DOHH2 (cell line): ENCODE measurements at regions not wholly inside any gene's neighbourhood (a gene's known extent, or its start where the extent isn't known, plus 50 kb on each side); places are given as distances from the start of the nearest gene placed in this dataset.

Experiments used
- H3F3A ChIP-seq: fragments of 200-600 bp; sonication (generic), shearing (Covaris generic); 2 replicates; pipeline ENCODE4 v1.6.0; 2016; ENCODE audit warnings: antibody characterized with exemption, mild to moderate bottlenecking; ENCODE audit not compliant: control insufficient read depth, insufficient read depth
- H3K27ac ChIP-seq: fragments of 200-600 bp; sonication (generic); 2 replicates; pipeline ENCODE4 v1.5.1; 2014; ENCODE audit warnings: low read depth, mild to moderate bottlenecking, low read length, moderate library complexity
- H3K27me3 ChIP-seq: fragments of 200-600 bp; sonication (generic); 2 replicates; pipeline ENCODE4 v1.6.1; 2014; ENCODE audit warnings: mild to moderate bottlenecking, low read length, mixed read lengths; ENCODE audit not compliant: control insufficient read depth
- H3K36me3 ChIP-seq: fragments of 200-600 bp; sonication (generic); 2 replicates; pipeline ENCODE4 v1.6.1; 2014; ENCODE audit warnings: mild to moderate bottlenecking, low read length, moderate library complexity, mixed read lengths; ENCODE audit not compliant: control insufficient read depth
- H3K4me1 ChIP-seq: fragments of 200-600 bp; sonication (generic); 2 replicates; pipeline ENCODE4 v1.6.1; 2014; ENCODE audit warnings: mild to moderate bottlenecking, low read length, mixed read lengths; ENCODE audit not compliant: control insufficient read depth
- H3K4me2 ChIP-seq: fragments of 200-600 bp; sonication (generic); 2 replicates; pipeline ENCODE4 v1.6.0; 2014; ENCODE audit warnings: mild to moderate bottlenecking, low read length, moderate library complexity
- H3K4me3 ChIP-seq: fragments of 200-600 bp; sonication (generic); 2 replicates; pipeline ENCODE4 v1.5.1; 2014; ENCODE audit warnings: mild to moderate bottlenecking, low read length, mixed read lengths
- H3K79me2 ChIP-seq: fragments of 200-600 bp; sonication (generic); 2 replicates; pipeline ENCODE4 v1.6.1; 2014; ENCODE audit warnings: mild to moderate bottlenecking, low read length, mixed read lengths; ENCODE audit not compliant: control insufficient read depth
- H3K9me2 ChIP-seq: fragments of 200-600 bp; sonication (generic); replicated peaks from 2 replicates; pipeline ENCODE4 v1.6.1; 2014; ENCODE audit warnings: mild to moderate bottlenecking, low read length, mixed read lengths; ENCODE audit not compliant: control insufficient read depth
- H3K9me3 ChIP-seq: fragments of 200-600 bp; sonication (generic); 2 replicates; pipeline ENCODE4 v1.6.1; 2014; ENCODE audit warnings: antibody characterized with exemption, low read length, mixed read lengths; ENCODE audit not compliant: control insufficient read depth, insufficient read depth
- H4K20me1 ChIP-seq: fragments of 200-600 bp; sonication (generic); 2 replicates; pipeline ENCODE4 v1.6.0; 2014; ENCODE audit warnings: low read depth, mild to moderate bottlenecking, antibody characterized with exemption, low read length, moderate library complexity; ENCODE audit not compliant: control insufficient read depth, insufficient read depth
- EZH2phosphoT487 ChIP-seq: fragments of 200-600 bp; sonication (generic); IDR thresholded peaks from 2 replicates; pipeline ENCODE4 v1.6.1; 2017; ENCODE audit warnings: borderline replicate concordance, mild to moderate bottlenecking, antibody characterized with exemption, low read length, moderate library complexity, mixed read lengths
- TF ChIP-seq, protein P1 (sequence below): fragments of 200-600 bp; sonication (generic); IDR thresholded peaks from one replicate; pipeline ENCODE4 v1.5.1; 2014; ENCODE audit warnings: antibody characterized with exemption, mild to moderate bottlenecking, low read depth, low read length; ENCODE audit not compliant: poor library complexity, severe bottlenecking

- no peaks in the 10 kb centered on the region for H3K36me3 ChIP-seq
- no peaks in the 10 kb centered on the region for H3K9me3 ChIP-seq
- no peaks in the 10 kb centered on the region for H3K4me1 ChIP-seq
- H3K4me3 ChIP-seq = no peak overlapping the region
- TF ChIP-seq, protein P1, sequence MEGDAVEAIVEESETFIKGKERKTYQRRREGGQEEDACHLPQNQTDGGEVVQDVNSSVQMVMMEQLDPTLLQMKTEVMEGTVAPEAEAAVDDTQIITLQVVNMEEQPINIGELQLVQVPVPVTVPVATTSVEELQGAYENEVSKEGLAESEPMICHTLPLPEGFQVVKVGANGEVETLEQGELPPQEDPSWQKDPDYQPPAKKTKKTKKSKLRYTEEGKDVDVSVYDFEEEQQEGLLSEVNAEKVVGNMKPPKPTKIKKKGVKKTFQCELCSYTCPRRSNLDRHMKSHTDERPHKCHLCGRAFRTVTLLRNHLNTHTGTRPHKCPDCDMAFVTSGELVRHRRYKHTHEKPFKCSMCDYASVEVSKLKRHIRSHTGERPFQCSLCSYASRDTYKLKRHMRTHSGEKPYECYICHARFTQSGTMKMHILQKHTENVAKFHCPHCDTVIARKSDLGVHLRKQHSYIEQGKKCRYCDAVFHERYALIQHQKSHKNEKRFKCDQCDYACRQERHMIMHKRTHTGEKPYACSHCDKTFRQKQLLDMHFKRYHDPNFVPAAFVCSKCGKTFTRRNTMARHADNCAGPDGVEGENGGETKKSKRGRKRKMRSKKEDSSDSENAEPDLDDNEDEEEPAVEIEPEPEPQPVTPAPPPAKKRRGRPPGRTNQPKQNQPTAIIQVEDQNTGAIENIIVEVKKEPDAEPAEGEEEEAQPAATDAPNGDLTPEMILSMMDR = no peak
- TF ChIP-seq EZH2phosphoT487 = no peak
- H3K27ac ChIP-seq = no peak overlapping the region
- no peaks in the 10 kb centered on the region for H3F3A ChIP-seq
- H3K9me2 ChIP-seq = no peaks in the 10 kb centered on the region; the same call in 1 of the 2 replicates
- no peak overlapping the region for H3K4me2 ChIP-seq
- no peaks in the 10 kb centered on the region for H3K79me2 ChIP-seq
- peaks cover 4% of the 10 kb centered on the region; the same call in 1 of the 2 replicates for H3K27me3 ChIP-seq
- no peaks in the 10 kb centered on the region for H4K20me1 ChIP-seq
These were observed 131.8 kb downstream of the CTH start for GRCh38 chr1:70542856-70543255.

DNA sequence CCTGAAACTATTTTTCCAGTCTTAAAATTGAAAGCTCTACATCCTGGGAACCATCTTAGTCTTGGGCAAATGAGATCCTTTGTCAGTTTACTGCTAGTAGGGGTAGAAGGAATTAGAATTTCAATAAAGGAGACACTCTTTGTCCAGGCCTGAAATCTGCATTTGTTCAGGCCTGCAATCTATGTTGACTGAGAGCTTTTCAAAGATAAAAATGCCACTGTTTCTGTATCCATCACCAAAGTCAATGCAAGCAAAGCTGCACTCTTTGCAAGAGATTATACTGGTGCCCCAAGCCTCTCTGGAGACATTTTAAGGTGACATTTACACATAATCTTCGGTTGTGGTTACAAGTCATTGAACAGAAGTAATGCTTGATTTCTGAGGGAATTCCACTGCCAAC lies 135.7 kb downstream of the CTH start:
- no peaks in the 10 kb centered on the region for H3K36me3 ChIP-seq
- no peak for TF ChIP-seq EZH2phosphoT487
- TF ChIP-seq, protein P1 = no peak
- no peaks in the 10 kb centered on the region for H3K9me2 ChIP-seq
- H3F3A ChIP-seq = no peaks in the 10 kb centered on the region
- no peaks in the 10 kb centered on the region for H4K20me1 ChIP-seq
- no peaks in the 10 kb centered on the region for H3K9me3 ChIP-seq
- H3K4me3 ChIP-seq = no peak overlapping the region
- H3K27me3 ChIP-seq = 0 out of 2 replicates have a peak, but pooled peaks cover under 1% of the 10 kb centered on the region
- no peak overlapping the region for H3K27ac ChIP-seq
- no peaks in the 10 kb centered on the region for H3K79me2 ChIP-seq
- H3K4me1 ChIP-seq = no peaks in the 10 kb centered on the region
- no peak overlapping the region for H3K4me2 ChIP-seq

DNA sequence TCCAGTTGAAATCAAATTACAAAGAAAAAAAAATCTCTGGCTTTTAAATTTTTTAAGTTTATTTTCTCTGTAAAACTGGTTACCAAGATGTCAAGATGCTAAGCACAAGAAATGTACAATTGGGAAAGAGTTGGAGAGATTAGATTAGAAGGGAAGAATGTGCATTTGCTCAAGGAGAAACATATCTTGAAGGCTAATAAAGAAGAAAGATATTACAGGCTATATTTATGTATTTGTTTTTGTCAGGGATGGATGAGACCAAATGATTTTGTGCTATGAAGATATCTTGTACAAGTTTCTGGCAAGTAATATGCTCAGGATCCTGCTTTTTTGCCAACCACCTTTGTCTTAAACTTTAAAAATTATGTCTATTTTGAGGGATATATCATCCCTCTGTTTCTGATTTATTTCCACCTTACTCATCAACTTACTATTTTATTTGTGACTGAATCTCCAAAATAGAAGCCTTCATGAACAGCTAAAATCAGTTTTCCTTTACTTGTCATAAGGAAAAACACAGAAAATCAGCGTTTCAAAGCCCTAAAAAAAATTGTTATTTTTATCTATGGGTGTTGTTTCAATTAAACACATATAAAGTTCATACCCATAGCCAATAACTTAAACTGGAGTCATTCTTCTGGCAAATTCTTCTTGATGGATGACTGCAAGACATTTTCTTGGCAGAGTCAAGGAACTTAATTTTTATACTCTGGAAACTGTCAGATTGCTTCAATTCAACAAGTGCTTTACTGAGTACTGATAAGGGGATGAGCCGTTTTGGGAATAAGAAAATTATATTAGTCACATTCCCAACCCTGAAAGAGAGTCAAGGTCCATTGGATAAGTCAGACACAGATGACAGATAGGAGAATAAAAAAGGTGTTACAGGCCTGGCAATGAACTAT lies 141.8 kb downstream of the CTH start:
- no peaks in the 10 kb centered on the region for H3K79me2 ChIP-seq
- H3K4me3 ChIP-seq = no peak overlapping the region
- TF ChIP-seq, protein P1 = no peak
- TF ChIP-seq EZH2phosphoT487 = no peak
- no peaks in the 10 kb centered on the region for H3K4me1 ChIP-seq
- peaks cover 3% of the 10 kb centered on the region; the same call in 1 of the 2 replicates for H3K27me3 ChIP-seq
- H3K36me3 ChIP-seq = no peaks in the 10 kb centered on the region
- no peaks in the 10 kb centered on the region for H3F3A ChIP-seq
- H3K9me2 ChIP-seq = no peaks in the 10 kb centered on the region
- no peaks in the 10 kb centered on the region for H4K20me1 ChIP-seq
- no peaks in the 10 kb centered on the region for H3K9me3 ChIP-seq
- H3K4me2 ChIP-seq = no peak overlapping the region
- H3K27ac ChIP-seq = no peak overlapping the region
